Liver (tissue), 7 donors: ENCODE measurements at regions not wholly inside any gene's neighbourhood (a gene's known extent, or its start where the extent isn't known, plus 50 kb on each side); places are given as distances from the start of the nearest gene placed in this dataset.

Experiments used
- DNase-seq: peaks from one replicate; pipeline ENCODE4 v3.0.0-alpha.2; 2017; ENCODE audit warnings: low spot score
- H3K27ac ChIP-seq, 2 donors: one replicate each; pipeline ENCODE4 v1.7.0; 2013; ENCODE audit warnings: inconsistent platforms in 2 of 2, low read length in 2 of 2, control low read depth in 1 of 2, low read depth in 1 of 2, mild to moderate bottlenecking in 1 of 2
- H3K27me3 ChIP-seq, 4 donors: one replicate each; pipeline versions ENCODE4 v1.6.1 to v1.7.0; 2013; ENCODE audit warnings: low read length in 3 of 4, inconsistent platforms in 1 of 4, mild to moderate bottlenecking in 1 of 4, moderate library complexity in 1 of 4; ENCODE audit not compliant: control insufficient read depth in 4 of 4, insufficient read depth in 4 of 4
- H3K36me3 ChIP-seq, 4 donors: one replicate each; pipeline versions ENCODE4 v1.6.1 to v1.7.0; 2013; ENCODE audit warnings: low read length in 3 of 4, mild to moderate bottlenecking in 3 of 4, low read depth in 1 of 4, moderate library complexity in 1 of 4; ENCODE audit not compliant: control insufficient read depth in 4 of 4, insufficient read depth in 3 of 4
- H3K4me1 ChIP-seq, 4 donors: one replicate each; pipeline versions ENCODE4 v1.6.1 to v1.7.0; 2013; ENCODE audit warnings: low read length in 3 of 4, mild to moderate bottlenecking in 3 of 4, moderate library complexity in 1 of 4; ENCODE audit not compliant: control insufficient read depth in 4 of 4, insufficient read depth in 4 of 4
- H3K4me3 ChIP-seq, 3 donors: one replicate each; pipeline versions ENCODE4 v1.6.1 to v1.7.0; 2013; ENCODE audit warnings: low read length in 3 of 3, control low read depth in 1 of 3, low read depth in 1 of 3, mild to moderate bottlenecking in 1 of 3
- H3K9ac ChIP-seq, 2 donors: one replicate each; pipeline ENCODE4 v1.7.0; 2013; ENCODE audit warnings: low read length in 2 of 2, mild to moderate bottlenecking in 2 of 2, moderate library complexity in 2 of 2, control low read depth in 1 of 2, low read depth in 1 of 2
- H3K9me3 ChIP-seq, 4 donors: one replicate each; pipeline versions ENCODE4 v1.6.1 to v1.7.0; 2013; ENCODE audit warnings: low read length in 3 of 4; ENCODE audit not compliant: control insufficient read depth in 4 of 4
- ATF3 ChIP-seq: IDR thresholded peaks from 2 replicates; pipeline ENCODE4 v1.6.1; 2016; ENCODE audit warnings: antibody characterized with exemption
- FOXA2 ChIP-seq: IDR thresholded peaks from 2 replicates; pipeline ENCODE4 v1.6.1; 2016; ENCODE audit warnings: antibody characterized with exemption
- GABPA ChIP-seq, 2 donors: IDR thresholded peaks in 1 of 2; conservative IDR thresholded peaks in 1 of 2; 2 replicates each; pipeline ENCODE4 v1.6.1; 2016; ENCODE audit warnings: antibody characterized with exemption in 2 of 2, mild to moderate bottlenecking in 1 of 2, moderate library complexity in 1 of 2
- HNF4A ChIP-seq, 2 donors: conservative IDR thresholded peaks; 2 replicates each; pipeline ENCODE4 v1.6.1; 2016; ENCODE audit warnings: antibody characterized with exemption in 2 of 2, mild to moderate bottlenecking in 2 of 2
- HNF4G ChIP-seq: IDR thresholded peaks from 2 replicates; pipeline ENCODE4 v1.6.1; 2016; ENCODE audit warnings: antibody characterized with exemption
- JUND ChIP-seq, 2 donors: IDR thresholded peaks; 2 replicates each; pipeline ENCODE4 v1.6.1; 2016; ENCODE audit warnings: antibody characterized with exemption in 2 of 2
- MAX ChIP-seq: IDR thresholded peaks from 2 replicates; pipeline ENCODE4 v1.6.1; 2016; ENCODE audit warnings: antibody characterized with exemption
- NR2F2 ChIP-seq: IDR thresholded peaks from 2 replicates; pipeline ENCODE4 v1.6.1; 2016; ENCODE audit warnings: antibody characterized with exemption
- RAD21 ChIP-seq, 2 donors: IDR thresholded peaks; 2 replicates each; pipeline ENCODE4 v1.6.1; 2016; ENCODE audit warnings: antibody characterized with exemption in 2 of 2, mild to moderate bottlenecking in 2 of 2
- REST ChIP-seq: IDR thresholded peaks from 2 replicates; pipeline ENCODE4 v1.6.1; 2016; ENCODE audit warnings: antibody characterized with exemption, mild to moderate bottlenecking
- RXRA ChIP-seq, 2 donors: IDR thresholded peaks; 2 replicates each; pipeline ENCODE4 v1.6.1; 2017 to 2018; ENCODE audit warnings: antibody characterized with exemption in 2 of 2, mild to moderate bottlenecking in 1 of 2
- SP1 ChIP-seq: IDR thresholded peaks from 2 replicates; pipeline ENCODE4 v1.6.1; 2018; ENCODE audit warnings: antibody characterized with exemption, mild to moderate bottlenecking
- YY1 ChIP-seq: IDR thresholded peaks from 2 replicates; pipeline ENCODE4 v1.6.1; 2016; ENCODE audit warnings: antibody characterized with exemption, mild to moderate bottlenecking
- ZBTB33 ChIP-seq: IDR thresholded peaks from 2 replicates; pipeline ENCODE4 v1.6.1; 2016; ENCODE audit warnings: antibody characterized with exemption
- whole genome bisulfite sequencing: extraction: QIAGEN DNeasy Blood & Tissue Kit; methylation state at CpG from one replicate; pipeline ENCODE4 v1.1.7; 2013; 5-methylcytosine and 5-hydroxymethylcytosine counted together
- donor health status: healthy.
- donor health status: healthy.
- donor health status: healthy.
- donor health status: healthy.

- no peak for TF ChIP-seq REST
- TF ChIP-seq NR2F2: no peak
- TF ChIP-seq JUND (IDR thresholded peaks at IDR 0.05): no peak
These were observed 120.2 kb downstream of the ZC3H11B start (continued) for GRCh38 chr1:219492717-219493116.

GRCh38 chr1:219490566-219490965, 122.3 kb downstream of the ZC3H11B start:
- H3K4me1 ChIP-seq: no peaks in the 10 kb centered on the region
- H3K9me3 ChIP-seq: no peaks in the 10 kb centered on the region
- no peaks in the 10 kb centered on the region for H3K36me3 ChIP-seq
- 86% methylated on average over 1 of the region's 1 CpG for WGBS
- H3K27ac ChIP-seq: no peak overlapping the region
- H3K4me3 ChIP-seq: no peak overlapping the region
- no peaks in the 10 kb centered on the region for H3K27me3 ChIP-seq
- TF ChIP-seq NR2F2 (no peak), MAX (no peak), YY1 (no peak)
- no peak for DNase-seq
- no peak overlapping the region for H3K9ac ChIP-seq

GRCh38 chr1:219489636-219490035, 123.3 kb downstream of the ZC3H11B start:
- WGBS: 76% methylated on average over 2 of the region's 2 CpGs
- Histone ChIP-seq H3K9ac (no peak overlapping the region), H3K27ac (no peak overlapping the region), H3K4me1 (no peaks in the 10 kb centered on the region), H3K27me3 (no peaks in the 10 kb centered on the region), H3K4me3 (no peak overlapping the region), H3K9me3 (no peaks in the 10 kb centered on the region), H3K36me3 (no peaks in the 10 kb centered on the region)
- TF ChIP-seq GABPA (IDR thresholded peaks at IDR 0.05 in 1 of 2, conservative IDR thresholded peaks at IDR 0.05 in 1 of 2): no peak
- TF ChIP-seq ZBTB33: no peak
- no peak for TF ChIP-seq HNF4G
- no peak for TF ChIP-seq RAD21 (IDR thresholded peaks at IDR 0.05)
- no peak for TF ChIP-seq HNF4A (conservative IDR thresholded peaks at IDR 0.05)
- TF ChIP-seq RXRA (IDR thresholded peaks at IDR 0.05): no peak
- DNase-seq: no peak

GRCh38 chr1:219488275-219488674, 124.6 kb downstream of the ZC3H11B start:
- no peak overlapping the region for H3K27ac ChIP-seq
- no peaks in the 10 kb centered on the region for H3K27me3 ChIP-seq
- no peak overlapping the region for H3K9ac ChIP-seq
- H3K4me1 ChIP-seq: no peaks in the 10 kb centered on the region
- WGBS: 65% methylated on average over 1 of the region's 1 CpG
- H3K4me3 ChIP-seq: no peak overlapping the region
- no peaks in the 10 kb centered on the region for H3K9me3 ChIP-seq
- no peak for DNase-seq
- H3K36me3 ChIP-seq: no peaks in the 10 kb centered on the region
- TF ChIP-seq HNF4G: no peak
- no peak for TF ChIP-seq ATF3
- TF ChIP-seq GABPA (IDR thresholded peaks at IDR 0.05 in 1 of 2, conservative IDR thresholded peaks at IDR 0.05 in 1 of 2): no peak
- TF ChIP-seq REST: no peak
- TF ChIP-seq ZBTB33: no peak
- TF ChIP-seq FOXA2: no peak
- no peak for TF ChIP-seq MAX
- TF ChIP-seq RXRA (IDR thresholded peaks at IDR 0.05): no peak
- TF ChIP-seq NR2F2: no peak
- TF ChIP-seq HNF4A (conservative IDR thresholded peaks at IDR 0.05): no peak
- TF ChIP-seq SP1: no peak
